C4-2B (cell line): ENCODE measurements at regions not wholly inside any gene's neighbourhood (a gene's known extent, or its start where the extent isn't known, plus 50 kb on each side); places are given as distances from the start of the nearest gene placed in this dataset.

Source experiments
- H3K27ac ChIP-seq: fragments of 450-650 bp; 2 replicates; pipeline ENCODE4 v1.5.1; 2017
- ZFX ChIP-seq: fragments of 450-650 bp; IDR thresholded peaks from 2 replicates; pipeline ENCODE4 v1.6.1; 2017
- TF ChIP-seq, protein P1 (sequence below): fragments of 450-650 bp; conservative IDR thresholded peaks from 2 replicates; pipeline ENCODE4 v1.5.1; 2017; ENCODE audit warnings: mild to moderate bottlenecking

GRCh38 chr7:125147047-125147446 lies 217.4 kb upstream of the POT1 start:
- no peak overlapping the region for H3K27ac ChIP-seq
- TF ChIP-seq, protein P1, sequence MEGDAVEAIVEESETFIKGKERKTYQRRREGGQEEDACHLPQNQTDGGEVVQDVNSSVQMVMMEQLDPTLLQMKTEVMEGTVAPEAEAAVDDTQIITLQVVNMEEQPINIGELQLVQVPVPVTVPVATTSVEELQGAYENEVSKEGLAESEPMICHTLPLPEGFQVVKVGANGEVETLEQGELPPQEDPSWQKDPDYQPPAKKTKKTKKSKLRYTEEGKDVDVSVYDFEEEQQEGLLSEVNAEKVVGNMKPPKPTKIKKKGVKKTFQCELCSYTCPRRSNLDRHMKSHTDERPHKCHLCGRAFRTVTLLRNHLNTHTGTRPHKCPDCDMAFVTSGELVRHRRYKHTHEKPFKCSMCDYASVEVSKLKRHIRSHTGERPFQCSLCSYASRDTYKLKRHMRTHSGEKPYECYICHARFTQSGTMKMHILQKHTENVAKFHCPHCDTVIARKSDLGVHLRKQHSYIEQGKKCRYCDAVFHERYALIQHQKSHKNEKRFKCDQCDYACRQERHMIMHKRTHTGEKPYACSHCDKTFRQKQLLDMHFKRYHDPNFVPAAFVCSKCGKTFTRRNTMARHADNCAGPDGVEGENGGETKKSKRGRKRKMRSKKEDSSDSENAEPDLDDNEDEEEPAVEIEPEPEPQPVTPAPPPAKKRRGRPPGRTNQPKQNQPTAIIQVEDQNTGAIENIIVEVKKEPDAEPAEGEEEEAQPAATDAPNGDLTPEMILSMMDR = no peak
- TF ChIP-seq ZFX = no peak

GRCh38 chr7:125136755-125137532 lies 207.3 kb upstream of the POT1 start:
- TF ChIP-seq, protein P1 = no peak
- no peak for TF ChIP-seq ZFX
- no peak overlapping the region for H3K27ac ChIP-seq

DNA sequence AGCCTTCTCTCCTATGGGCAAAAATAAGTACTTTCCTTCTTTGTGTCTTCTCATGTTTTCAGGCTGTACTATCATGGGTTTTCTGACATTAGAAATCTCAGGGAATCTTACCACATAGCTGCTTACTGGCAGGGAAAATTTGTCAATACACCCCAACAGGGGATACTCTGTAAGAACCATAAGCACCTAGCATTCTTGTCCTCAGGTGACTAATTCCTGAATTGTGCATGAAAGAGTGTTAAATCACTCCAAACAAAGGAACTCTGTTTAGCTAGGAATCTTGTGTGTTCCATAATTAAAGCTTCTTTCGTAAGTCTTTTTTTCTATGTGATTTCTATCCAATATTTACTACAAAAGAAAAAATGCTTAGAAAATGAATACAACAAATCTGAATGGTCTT lies 206.7 kb upstream of the POT1 start:
- no peak overlapping the region for H3K27ac ChIP-seq
- TF ChIP-seq, protein P1 = no peak
- TF ChIP-seq ZFX = no peak

DNA sequence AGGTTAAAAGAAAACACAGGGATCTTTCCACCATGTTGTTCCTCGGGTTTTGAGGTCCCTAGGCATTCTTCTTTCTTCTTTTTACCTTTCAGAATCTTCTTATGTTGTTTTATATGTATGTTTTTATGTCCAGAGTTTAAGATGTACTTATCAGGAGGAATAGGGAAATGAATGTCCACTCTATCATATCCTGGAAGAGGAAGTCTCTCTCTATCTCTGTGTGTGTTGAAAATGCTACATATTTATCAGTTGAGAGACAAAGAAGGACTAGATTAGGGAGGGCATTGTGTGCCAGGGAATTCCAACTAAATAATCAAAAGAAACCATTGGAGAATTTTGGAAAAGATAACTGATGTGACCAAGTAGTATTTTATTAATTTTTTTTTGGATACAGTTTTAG lies 200.5 kb upstream of the POT1 start:
- no peak for TF ChIP-seq ZFX
- TF ChIP-seq, protein P1 = no peak

GRCh38 chr7:125127304-125127703 lies 197.7 kb upstream of the POT1 start:
- TF ChIP-seq ZFX = no peak
- TF ChIP-seq, protein P1 = no peak
- no peak overlapping the region for H3K27ac ChIP-seq

More for the DNA sequence above, 200.5 kb upstream of the POT1 start:
- H3K27ac ChIP-seq = no peak overlapping the region

DNA sequence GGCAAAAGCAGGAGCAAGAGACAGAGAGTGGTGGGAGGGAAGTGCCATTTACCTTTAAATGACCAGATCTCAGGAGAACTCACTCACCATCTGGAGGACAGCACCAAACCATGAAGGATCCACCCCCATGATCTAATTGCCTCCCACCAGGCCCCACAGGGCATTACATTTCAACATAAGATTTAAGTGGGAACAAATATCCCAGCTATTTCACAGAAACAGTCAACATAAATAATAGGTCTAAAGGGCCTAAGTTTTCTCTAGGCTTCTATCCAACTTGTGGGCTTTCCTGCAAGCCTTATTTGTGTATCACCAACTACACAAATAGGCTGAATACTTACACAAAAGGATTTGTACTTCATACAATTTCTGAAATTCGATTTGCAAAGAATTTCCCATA lies 196.8 kb upstream of the POT1 start:
- no peak overlapping the region for H3K27ac ChIP-seq
- TF ChIP-seq, protein P1 = no peak
- TF ChIP-seq ZFX = no peak

- no peak for TF ChIP-seq ZFX
- TF ChIP-seq, protein P1 = no peak
- H3K27ac ChIP-seq = no peak overlapping the region
These were observed 195.7 kb upstream of the POT1 start for GRCh38 chr7:125125315-125125714.
